ENCODE measurements at regions not wholly inside any gene's neighbourhood (a gene's known extent, or its start where the extent isn't known, plus 50 kb on each side); places are given as distances from the start of the nearest gene placed in this dataset.

- dilution Hi-C loops (cut with MboI; ENCODE audit: extremely low pct_ligation_motif_present, low sequenced_read_pairs): no loop called here
- Histone ChIP-seq H3K4me3 (ENCODE audit: control insufficient read depth in 2 of 3, extremely low read depth in 1 of 3, insufficient read depth in 2 of 3, low read depth in 1 of 3, low read length in 3 of 3) (no peak overlapping the region), H3K4me1 (ENCODE audit: control insufficient read depth, extremely low read depth, insufficient read depth, low read length) (no peaks in the 10 kb centered on the region), H2AFZ (ENCODE audit: control insufficient read depth, low read length) (no peak overlapping the region), H3K9me3 (ENCODE audit: control insufficient read depth, low read depth, low read length) (no peaks in the 10 kb centered on the region), H3K9me1 (ENCODE audit: control insufficient read depth, extremely low read depth, insufficient read depth, low read length) (no peaks in the 10 kb centered on the region), H4K20me1 (ENCODE audit: control insufficient read depth, extremely low read depth, insufficient read depth, low read length) (no peaks in the 10 kb centered on the region), H3K27me3 (ENCODE audit: control insufficient read depth, extremely low read depth, insufficient read depth, low read length) (no peaks in the 10 kb centered on the region), H3K9ac (ENCODE audit: control insufficient read depth, extremely low read depth, insufficient read depth, low read length) (no peak overlapping the region), H3K27ac (ENCODE audit: control insufficient read depth, insufficient read depth, low read length) (no peak overlapping the region), H3K4me2 (ENCODE audit: control insufficient read depth, extremely low read depth, insufficient read depth, low read depth, low read length) (no peak overlapping the region), H3K36me3 (ENCODE audit: control insufficient read depth in 2 of 2, extremely low read depth in 1 of 2, insufficient read depth in 2 of 2, low read length in 2 of 2) (no peaks in the 10 kb centered on the region), H3K79me2 (ENCODE audit: control insufficient read depth, insufficient read depth, low read length) (no peaks in the 10 kb centered on the region)
- TF ChIP-seq EZH2 (IDR thresholded peaks at IDR 0.05; ENCODE audit: low read length) (no peak), CTCF (optimal IDR thresholded peaks at IDR 0.05 in 1 of 3, IDR thresholded peaks at IDR 0.05 in 1 of 3, conservative IDR thresholded peaks at IDR 0.05 in 1 of 3; ENCODE audit: extremely low read depth in 1 of 3, insufficient read depth in 2 of 3, low read length in 3 of 3) (no peak)
- no peak for DNase-seq (ENCODE audit: low read depth, low spot score)
- no peak for FAIRE-seq
Measured at GRCh38 chr1:221532071-221532773, 209.7 kb downstream of the DUSP10 start.

- FAIRE-seq: no peak
- Histone ChIP-seq H3K36me3 (ENCODE audit: control insufficient read depth in 2 of 2, extremely low read depth in 1 of 2, insufficient read depth in 2 of 2, low read length in 2 of 2) (no peaks in the 10 kb centered on the region), H2AFZ (ENCODE audit: control insufficient read depth, low read length) (no peak overlapping the region), H3K4me1 (ENCODE audit: control insufficient read depth, extremely low read depth, insufficient read depth, low read length) (no peaks in the 10 kb centered on the region), H3K9me1 (ENCODE audit: control insufficient read depth, extremely low read depth, insufficient read depth, low read length) (no peaks in the 10 kb centered on the region), H3K79me2 (ENCODE audit: control insufficient read depth, insufficient read depth, low read length) (no peaks in the 10 kb centered on the region), H4K20me1 (ENCODE audit: control insufficient read depth, extremely low read depth, insufficient read depth, low read length) (no peaks in the 10 kb centered on the region), H3K27me3 (ENCODE audit: control insufficient read depth, extremely low read depth, insufficient read depth, low read length) (no peaks in the 10 kb centered on the region), H3K4me3 (ENCODE audit: control insufficient read depth in 2 of 3, extremely low read depth in 1 of 3, insufficient read depth in 2 of 3, low read depth in 1 of 3, low read length in 3 of 3) (no peak overlapping the region), H3K9me3 (ENCODE audit: control insufficient read depth, low read depth, low read length) (no peaks in the 10 kb centered on the region), H3K9ac (ENCODE audit: control insufficient read depth, extremely low read depth, insufficient read depth, low read length) (no peak overlapping the region), H3K4me2 (ENCODE audit: control insufficient read depth, extremely low read depth, insufficient read depth, low read depth, low read length) (no peak overlapping the region), H3K27ac (ENCODE audit: control insufficient read depth, insufficient read depth, low read length) (no peak overlapping the region)
- TF ChIP-seq EZH2 (IDR thresholded peaks at IDR 0.05; ENCODE audit: low read length): no peak
- no peak for TF ChIP-seq CTCF (optimal IDR thresholded peaks at IDR 0.05 in 1 of 3, IDR thresholded peaks at IDR 0.05 in 1 of 3, conservative IDR thresholded peaks at IDR 0.05 in 1 of 3; ENCODE audit: extremely low read depth in 1 of 3, insufficient read depth in 2 of 3, low read length in 3 of 3)
- DNase-seq (ENCODE audit: low read depth, low spot score): no peak
- dilution Hi-C loops (cut with MboI; ENCODE audit: extremely low pct_ligation_motif_present, low sequenced_read_pairs): no loop called here
Measured at GRCh38 chr1:221541296-221541695, 200.6 kb downstream of the DUSP10 start.
